Naive thymus-derived CD4-positive, alpha-beta T cell (primary cell): ENCODE measurements at regions not wholly inside any gene's neighbourhood (a gene's known extent, or its start where the extent isn't known, plus 50 kb on each side); places are given as distances from the start of the nearest gene placed in this dataset.

ENCODE experiments used
- ATAC-seq: fragments of 150-1000 bp; cut with Tn5 transposase; 2 replicates; pipeline ENCODE4 v1.10.0; 2021; ENCODE audit warnings: mild to moderate bottlenecking, moderate library complexity
- CTCF ChIA-PET: fragments of 350-600 bp; sonication (Branson Sonifier 250); formaldehyde crosslinking; loops from one replicate; lab custom pipeline; 2021; ENCODE audit warnings: antibody characterized with exemption; lab: Charles Lee
- POLR2A ChIA-PET: fragments of 350-600 bp; sonication (Branson Sonifier 250); formaldehyde crosslinking; loops from one replicate; lab custom pipeline; 2021; ENCODE audit warnings: antibody characterized with exemption, inconsistent platforms; lab: Charles Lee
- DNase-seq, 9 donors: peaks; one replicate each; pipeline versions ENCODE4 v3.0.0 to v3.0.0-alpha.2; 2020 to 2022; ENCODE audit warnings: mixed read lengths in 1 of 9
- H3K27ac ChIP-seq: one replicate; pipeline ENCODE4 v1.7.0; 2013; ENCODE audit warnings: mild to moderate bottlenecking, low read depth, low read length, moderate library complexity
- H3K27me3 ChIP-seq, 2 donors: one replicate each; pipeline ENCODE4 v1.7.0; 2013; ENCODE audit warnings: low read length in 2 of 2, mild to moderate bottlenecking in 2 of 2, moderate library complexity in 2 of 2; ENCODE audit not compliant: control insufficient read depth in 2 of 2, insufficient read depth in 2 of 2
- H3K36me3 ChIP-seq, 3 experiments: 1 replicate in 2 of 3; 2 replicates in 1 of 3; pipeline ENCODE4 v1.7.0; 2013; ENCODE audit warnings: low read length in 3 of 3, mild to moderate bottlenecking in 3 of 3, moderate library complexity in 1 of 3; ENCODE audit not compliant: insufficient read depth in 3 of 3, control insufficient read depth in 2 of 3
- H3K4me1 ChIP-seq, 2 donors: one replicate each; pipeline ENCODE4 v1.7.0; 2013; ENCODE audit warnings: low read length in 2 of 2, mild to moderate bottlenecking in 2 of 2, moderate library complexity in 1 of 2; ENCODE audit not compliant: control insufficient read depth in 2 of 2, insufficient read depth in 2 of 2
- H3K4me3 ChIP-seq: 2 replicates; pipeline ENCODE4 v1.7.0; 2013; ENCODE audit warnings: mild to moderate bottlenecking, low read length
- H3K9me3 ChIP-seq, 3 experiments: 1 replicate in 2 of 3; 2 replicates in 1 of 3; pipeline ENCODE4 v1.7.0; 2013; ENCODE audit warnings: low read length in 3 of 3; ENCODE audit not compliant: control insufficient read depth in 2 of 3
- H3K27ac Mint-ChIP-seq, 9 donors: one replicate each; pipeline ENCODE4 v1.8.0; 2020 to 2022; ENCODE audit warnings: mixed read lengths in 9 of 9, mild to moderate bottlenecking in 8 of 9, moderate library complexity in 5 of 9, inconsistent platforms in 2 of 9
- H3K27me3 Mint-ChIP-seq, 5 donors: one replicate each; pipeline ENCODE4 v1.8.0; 2021 to 2022; ENCODE audit warnings: mixed read lengths in 5 of 5, mild to moderate bottlenecking in 1 of 5
- H3K36me3 Mint-ChIP-seq, 5 donors: one replicate each; pipeline ENCODE4 v1.8.0; 2020 to 2022; ENCODE audit warnings: mixed read lengths in 5 of 5, mild to moderate bottlenecking in 3 of 5, inconsistent platforms in 1 of 5
- H3K4me1 Mint-ChIP-seq, 7 donors: one replicate each; pipeline ENCODE4 v1.8.0; 2020 to 2022; ENCODE audit warnings: mixed read lengths in 7 of 7, mild to moderate bottlenecking in 3 of 7, inconsistent platforms in 1 of 7
- H3K4me3 Mint-ChIP-seq, 10 donors: one replicate each; pipeline ENCODE4 v1.8.0; 2020 to 2022; ENCODE audit warnings: mild to moderate bottlenecking in 10 of 10, mixed read lengths in 10 of 10, moderate library complexity in 6 of 10, inconsistent platforms in 2 of 10
- H3K9me3 Mint-ChIP-seq, 11 donors: one replicate each; pipeline ENCODE4 v1.8.0; 2020 to 2022; ENCODE audit warnings: mixed read lengths in 11 of 11, mild to moderate bottlenecking in 4 of 11, inconsistent platforms in 1 of 11, moderate library complexity in 1 of 11
- intact Hi-C, 2 donors: fragments of 100-400 bp; cut with micrococcal nuclease; formaldehyde crosslinking; loops; one replicate each; pipeline ENCODE4 v1.15.1; 2023

- CTCF ChIA-PET, result no interaction called here
- POLR2A ChIA-PET, result no interaction called here
- intact Hi-C loops, result no loop called here
- H3K27ac ChIP-seq, result no peak overlapping the region
- no peaks in the 10 kb centered on the region for H3K9me3 ChIP-seq
- Mint-ChIP-seq H3K4me3 (no peak overlapping the region), H3K36me3 (no peaks in the 10 kb centered on the region), H3K4me1 (no peaks in the 10 kb centered on the region), H3K27ac (no peak overlapping the region), H3K27me3 (no peaks in the 10 kb centered on the region), H3K9me3 (peaks cover 0 to 14% (median 0%) of the 10 kb centered on the region in 11 donors)
- H3K4me1 ChIP-seq, result no peaks in the 10 kb centered on the region
- no peak overlapping the region for H3K4me3 ChIP-seq
- DNase-seq (no peak), ATAC-seq (no peak)
- H3K36me3 ChIP-seq, result no peaks in the 10 kb centered on the region
- H3K27me3 ChIP-seq, result no peaks in the 10 kb centered on the region
These were observed 220.6 kb downstream of the GUCY2F start for GRCh38 chrX:109261279-109261678.

DNA sequence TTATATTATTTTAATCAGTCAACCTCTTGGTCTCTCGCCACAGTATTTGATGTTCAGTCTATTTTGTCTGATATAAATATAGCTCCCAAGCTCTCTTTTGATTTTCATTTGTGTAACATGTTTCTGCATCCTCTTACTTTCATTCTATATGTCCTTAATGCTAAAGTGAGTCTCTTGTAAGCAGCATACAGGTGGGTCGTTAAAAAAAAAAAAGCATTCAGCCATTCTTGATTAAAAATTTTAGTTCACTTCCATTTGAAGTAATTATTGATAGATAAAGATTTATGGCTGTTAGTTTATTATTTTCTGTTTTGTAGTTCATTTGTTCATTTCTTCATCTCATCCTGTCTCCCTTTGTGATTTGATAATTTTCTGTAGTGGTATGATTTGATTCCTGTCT lies 229.1 kb downstream of the GUCY2F start:
- no peaks in the 10 kb centered on the region for H3K4me1 ChIP-seq
- no peak for DNase-seq
- H3K36me3 ChIP-seq, result no peaks in the 10 kb centered on the region
- intact Hi-C loops, result no loop called here
- H3K27ac ChIP-seq, result no peak overlapping the region
- H3K9me3 Mint-ChIP-seq, result peaks cover 0 to 22% (median 4%) of the 10 kb centered on the region in 11 donors
- H3K27me3 Mint-ChIP-seq, result no peaks in the 10 kb centered on the region
- H3K27me3 ChIP-seq, result no peaks in the 10 kb centered on the region
- no peak overlapping the region for H3K27ac Mint-ChIP-seq
- H3K4me3 Mint-ChIP-seq, result no peak overlapping the region
- CTCF ChIA-PET, result no interaction called here
- POLR2A ChIA-PET, result no interaction called here
- H3K9me3 ChIP-seq, result no peaks in the 10 kb centered on the region
- no peaks in the 10 kb centered on the region for H3K36me3 Mint-ChIP-seq
- no peaks in the 10 kb centered on the region for H3K4me1 Mint-ChIP-seq
- no peak for ATAC-seq
- H3K4me3 ChIP-seq, result no peak overlapping the region

GRCh38 chrX:109218761-109219160 lies 263.1 kb downstream of the GUCY2F start:
- Mint-ChIP-seq H3K27ac (no peak overlapping the region), H3K4me3 (no peak overlapping the region), H3K36me3 (no peaks in the 10 kb centered on the region), H3K9me3 (peaks cover 0 to 4% (median 0%) of the 10 kb centered on the region in 11 donors), H3K4me1 (no peaks in the 10 kb centered on the region), H3K27me3 (peaks cover 0 to 4% (median 0%) of the 10 kb centered on the region in 5 donors)
- H3K27me3 ChIP-seq, result no peaks in the 10 kb centered on the region
- CTCF ChIA-PET, result no interaction called here
- POLR2A ChIA-PET, result no interaction called here
- no peak overlapping the region for H3K4me3 ChIP-seq
- H3K27ac ChIP-seq, result no peak overlapping the region
- intact Hi-C loops, result no loop called here
- DNase-seq (no peak), ATAC-seq (no peak)
- H3K9me3 ChIP-seq, result no peaks in the 10 kb centered on the region
- H3K36me3 ChIP-seq, result no peaks in the 10 kb centered on the region
- H3K4me1 ChIP-seq, result no peaks in the 10 kb centered on the region

- ChIA-PET CTCF (no interaction called here), POLR2A (no interaction called here)
- no peaks in the 10 kb centered on the region for H3K27me3 ChIP-seq
- no peak overlapping the region for H3K4me3 Mint-ChIP-seq
- no peaks in the 10 kb centered on the region for H3K36me3 Mint-ChIP-seq
- no peaks in the 10 kb centered on the region for H3K27me3 Mint-ChIP-seq
- H3K4me3 ChIP-seq, result no peak overlapping the region
- H3K9me3 Mint-ChIP-seq, result peaks cover 0 to 3% (median 0%) of the 10 kb centered on the region in 11 donors
- DNase-seq (no peak), ATAC-seq (no peak)
- no peak overlapping the region for H3K27ac ChIP-seq
- H3K4me1 ChIP-seq, result no peaks in the 10 kb centered on the region
- no peaks in the 10 kb centered on the region for H3K9me3 ChIP-seq
- intact Hi-C loops, result no loop called here
- no peak overlapping the region for H3K27ac Mint-ChIP-seq
- no peaks in the 10 kb centered on the region for H3K4me1 Mint-ChIP-seq
- H3K36me3 ChIP-seq, result no peaks in the 10 kb centered on the region
These were observed 282.2 kb downstream of the GUCY2F start for GRCh38 chrX:109199726-109200125.

- Mint-ChIP-seq H3K9me3 (peaks cover 0 to 10% (median 2%) of the 10 kb centered on the region in 11 donors), H3K4me3 (no peak overlapping the region), H3K27me3 (no peaks in the 10 kb centered on the region), H3K27ac (no peak overlapping the region), H3K4me1 (no peaks in the 10 kb centered on the region), H3K36me3 (no peaks in the 10 kb centered on the region)
- H3K27ac ChIP-seq, result no peak overlapping the region
- H3K4me1 ChIP-seq, result no peaks in the 10 kb centered on the region
- DNase-seq (no peak), ATAC-seq (no peak)
- POLR2A ChIA-PET, result no interaction called here
- intact Hi-C loops, result no loop called here
- CTCF ChIA-PET, result no interaction called here
- H3K36me3 ChIP-seq, result no peaks in the 10 kb centered on the region
- no peaks in the 10 kb centered on the region for H3K27me3 ChIP-seq
- no peaks in the 10 kb centered on the region for H3K9me3 ChIP-seq
- H3K4me3 ChIP-seq, result no peak overlapping the region
These were observed 291.3 kb downstream of the GUCY2F start for GRCh38 chrX:109190542-109190941.

- H3K27ac Mint-ChIP-seq, result no peak overlapping the region
- Histone ChIP-seq H3K27me3 (no peaks in the 10 kb centered on the region), H3K4me3 (no peak overlapping the region), H3K9me3 (no peaks in the 10 kb centered on the region), H3K27ac (no peak overlapping the region), H3K36me3 (no peaks in the 10 kb centered on the region), H3K4me1 (no peaks in the 10 kb centered on the region)
- CTCF ChIA-PET, result no interaction called here
- H3K9me3 Mint-ChIP-seq, result peaks cover 0 to 4% (median 2%) of the 10 kb centered on the region in 11 donors
- no peak for ATAC-seq
- H3K4me1 Mint-ChIP-seq, result no peaks in the 10 kb centered on the region
- DNase-seq, result no peak
- intact Hi-C loops, result no loop called here
- POLR2A ChIA-PET, result no interaction called here
- no peak overlapping the region for H3K4me3 Mint-ChIP-seq
- no peaks in the 10 kb centered on the region for H3K27me3 Mint-ChIP-seq
- H3K36me3 Mint-ChIP-seq, result no peaks in the 10 kb centered on the region
These were observed 294.3 kb downstream of the GUCY2F start for GRCh38 chrX:109187473-109188168.

- H3K9me3 ChIP-seq, result no peaks in the 10 kb centered on the region
- no peaks in the 10 kb centered on the region for H3K4me1 ChIP-seq
- no peaks in the 10 kb centered on the region for H3K36me3 ChIP-seq
- intact Hi-C loops, result no loop called here
- H3K9me3 Mint-ChIP-seq, result peaks cover 0 to 4% (median 2%) of the 10 kb centered on the region in 11 donors
- ATAC-seq (no peak), DNase-seq (no peak)
- no peak overlapping the region for H3K4me3 Mint-ChIP-seq
- H3K36me3 Mint-ChIP-seq, result no peaks in the 10 kb centered on the region
- H3K4me3 ChIP-seq, result no peak overlapping the region
- ChIA-PET POLR2A (no interaction called here), CTCF (no interaction called here)
- H3K27me3 Mint-ChIP-seq, result no peaks in the 10 kb centered on the region
- no peaks in the 10 kb centered on the region for H3K4me1 Mint-ChIP-seq
- no peak overlapping the region for H3K27ac Mint-ChIP-seq
- no peak overlapping the region for H3K27ac ChIP-seq
- no peaks in the 10 kb centered on the region for H3K27me3 ChIP-seq
These were observed 294.9 kb downstream of the GUCY2F start for GRCh38 chrX:109186939-109187338.
